Activated CD8-positive, alpha-beta memory T cell treated with anti-CD3 and anti-CD28 coated beads, Interleukin-2, amount 50 U/mL, for 48 hours (primary cell): ENCODE measurements at regions not wholly inside any gene's neighbourhood (a gene's known extent, or its start where the extent isn't known, plus 50 kb on each side); places are given as distances from the start of the nearest gene placed in this dataset.

Experiments used
- DNase-seq: peaks from one replicate; pipeline ENCODE4 v3.0.0-alpha.2; 2020

- DNase-seq: no peak
Measured at GRCh38 chr2:120902592-120902991, 166.9 kb downstream of the GLI2 start.

GRCh38 chr2:120904379-120904778, 168.7 kb downstream of the GLI2 start:
- DNase-seq: no peak

GRCh38 chr2:120904830-120905234, 169.2 kb downstream of the GLI2 start:
- no peak for DNase-seq

DNA sequence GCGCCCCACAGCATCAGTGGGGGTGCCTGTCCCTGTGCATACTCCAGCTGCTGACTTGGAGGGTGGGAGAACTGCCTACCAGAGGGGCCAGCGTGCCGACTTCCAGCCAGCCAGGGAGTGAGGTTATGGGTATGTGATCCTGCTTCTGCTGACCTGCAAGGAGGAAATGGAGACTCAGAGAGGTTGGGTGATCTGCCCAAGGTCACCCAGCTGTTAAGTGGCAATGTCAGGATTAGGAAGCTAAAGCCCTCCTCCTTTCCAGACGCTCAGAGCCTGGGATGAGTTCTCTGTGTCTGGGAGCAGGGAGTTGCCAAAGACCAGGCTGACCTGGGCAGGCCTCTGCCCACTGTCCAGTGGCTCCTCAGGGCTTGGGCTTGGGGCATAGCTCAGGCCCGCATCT, 169.6 kb downstream of the GLI2 start:
- DNase-seq: no peak

- no peak for DNase-seq
Measured at GRCh38 chr2:120905824-120906571, 170.3 kb downstream of the GLI2 start.

GRCh38 chr2:120906914-120907313, 171.2 kb downstream of the GLI2 start:
- no peak for DNase-seq

DNA sequence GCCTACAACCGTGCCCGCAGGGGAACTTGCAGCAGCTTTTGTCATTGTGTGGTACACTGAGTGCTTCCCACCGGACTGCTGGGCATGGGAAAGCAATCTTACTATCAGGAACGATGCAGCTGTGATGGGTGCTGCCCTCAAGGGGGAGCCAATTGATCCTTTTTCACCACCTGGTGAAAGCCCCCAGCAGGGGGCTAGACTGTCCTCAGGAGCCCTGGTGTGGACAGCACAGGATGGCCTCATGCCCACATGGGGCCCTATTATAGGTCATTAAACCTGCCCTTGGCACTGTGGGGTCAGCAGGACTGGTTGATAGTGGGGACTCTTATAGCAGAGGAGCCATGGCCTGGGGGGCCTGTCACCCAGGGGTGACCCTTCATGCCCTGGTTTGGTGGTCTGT, 172.2 kb downstream of the GLI2 start:
- no peak for DNase-seq

DNA sequence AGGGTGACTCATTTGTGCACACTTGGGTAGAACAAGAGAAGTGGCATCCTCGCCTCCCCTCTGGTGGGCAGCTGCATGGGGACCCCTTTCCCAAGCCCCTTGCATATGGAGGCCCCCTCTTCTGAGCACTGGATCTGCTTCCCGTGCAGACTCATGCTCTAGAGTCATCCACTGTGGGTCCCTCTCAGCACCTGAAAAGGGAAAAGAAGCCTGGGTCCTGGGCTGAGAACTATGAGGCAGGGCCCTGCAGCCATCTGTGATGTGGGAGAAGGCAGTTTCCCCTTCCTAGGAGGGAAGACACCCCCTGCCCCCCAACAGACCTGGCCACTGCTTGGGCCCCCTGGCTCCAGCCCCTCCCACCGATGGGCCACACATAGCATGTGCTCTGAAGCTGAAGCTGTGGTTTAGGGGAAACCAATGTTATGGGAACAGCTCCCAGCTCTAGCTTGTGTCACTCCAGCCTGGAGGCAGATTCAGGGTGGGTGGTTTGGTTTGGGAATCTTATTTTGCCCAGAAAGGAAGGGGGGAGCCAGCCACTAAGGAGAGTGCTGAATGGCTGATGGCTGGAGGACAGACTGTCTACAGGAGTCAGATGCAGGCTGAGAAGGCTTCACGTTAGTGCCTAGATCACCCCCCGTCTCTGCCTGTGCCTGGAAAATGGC, 172.8 kb downstream of the GLI2 start:
- DNase-seq: no peak

DNA sequence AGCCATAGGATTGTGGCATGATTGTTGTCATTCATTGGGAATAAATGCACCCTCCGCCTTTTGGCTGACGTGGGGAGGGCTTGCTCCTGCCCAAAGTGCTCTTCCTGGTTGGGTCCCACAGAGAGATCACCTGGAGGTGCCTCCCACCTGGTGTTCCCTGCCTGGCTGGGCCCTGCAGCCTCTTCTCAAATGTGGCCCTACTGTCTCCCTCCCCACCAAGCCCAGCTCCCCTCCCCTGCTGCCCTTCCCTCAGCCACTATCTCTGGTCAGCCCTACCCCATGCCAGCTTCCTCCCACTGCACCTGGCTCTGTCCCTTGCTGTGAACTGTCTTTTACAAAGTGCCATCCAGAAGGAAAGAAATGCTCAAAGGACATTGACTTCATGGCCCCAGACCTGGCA, 173.4 kb downstream of the GLI2 start:
- no peak for DNase-seq

GRCh38 chr2:120910164-120910563, 174.5 kb downstream of the GLI2 start:
- DNase-seq: no peak

DNA sequence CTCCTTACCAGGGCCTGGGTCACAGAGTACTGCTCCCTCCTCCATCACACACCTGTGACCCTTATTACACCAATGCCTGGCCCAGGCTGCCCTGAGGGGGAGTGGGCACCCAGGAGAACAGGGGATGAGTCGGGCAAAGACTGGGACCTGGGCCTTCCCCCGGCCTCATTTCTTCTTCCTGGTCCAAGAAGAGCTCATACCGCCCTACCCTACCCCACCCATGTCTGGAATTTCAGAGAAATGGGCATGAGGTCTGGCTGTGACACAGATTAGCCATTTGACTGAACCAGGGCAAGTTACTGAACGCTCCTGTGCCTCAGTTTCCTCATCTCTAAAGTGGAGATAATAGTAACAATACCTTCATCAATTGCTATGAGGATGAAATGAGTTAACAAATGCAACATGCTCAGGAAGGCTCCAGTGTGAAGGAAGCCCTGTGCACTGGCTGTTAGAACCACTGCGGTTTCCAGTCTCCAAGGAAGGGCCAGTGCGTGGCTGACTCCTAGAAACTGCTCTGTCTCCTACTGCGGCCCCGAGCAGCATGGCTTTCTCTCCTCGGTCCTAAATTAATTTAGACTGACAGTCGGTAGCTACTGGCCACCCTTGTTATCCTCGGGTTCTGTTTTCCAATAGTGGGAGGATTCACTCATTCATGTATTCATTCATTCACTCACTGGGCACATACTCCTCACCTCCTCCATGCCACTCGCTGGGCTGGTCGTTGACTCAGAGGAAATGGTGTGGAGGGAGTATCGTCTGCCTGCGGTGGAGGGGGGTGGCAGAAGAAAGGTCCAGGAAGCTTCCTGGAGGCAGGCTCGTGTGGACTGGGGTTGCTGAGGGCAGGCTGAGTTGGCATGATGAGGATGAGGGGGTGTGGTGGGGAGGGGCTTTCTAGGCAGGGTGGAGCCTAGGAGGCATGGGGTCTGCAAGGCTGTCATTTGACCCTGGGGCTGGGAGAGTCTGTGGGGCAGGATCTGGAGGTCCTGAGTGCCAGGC, 175.6 kb downstream of the GLI2 start:
- DNase-seq: no peak

DNA sequence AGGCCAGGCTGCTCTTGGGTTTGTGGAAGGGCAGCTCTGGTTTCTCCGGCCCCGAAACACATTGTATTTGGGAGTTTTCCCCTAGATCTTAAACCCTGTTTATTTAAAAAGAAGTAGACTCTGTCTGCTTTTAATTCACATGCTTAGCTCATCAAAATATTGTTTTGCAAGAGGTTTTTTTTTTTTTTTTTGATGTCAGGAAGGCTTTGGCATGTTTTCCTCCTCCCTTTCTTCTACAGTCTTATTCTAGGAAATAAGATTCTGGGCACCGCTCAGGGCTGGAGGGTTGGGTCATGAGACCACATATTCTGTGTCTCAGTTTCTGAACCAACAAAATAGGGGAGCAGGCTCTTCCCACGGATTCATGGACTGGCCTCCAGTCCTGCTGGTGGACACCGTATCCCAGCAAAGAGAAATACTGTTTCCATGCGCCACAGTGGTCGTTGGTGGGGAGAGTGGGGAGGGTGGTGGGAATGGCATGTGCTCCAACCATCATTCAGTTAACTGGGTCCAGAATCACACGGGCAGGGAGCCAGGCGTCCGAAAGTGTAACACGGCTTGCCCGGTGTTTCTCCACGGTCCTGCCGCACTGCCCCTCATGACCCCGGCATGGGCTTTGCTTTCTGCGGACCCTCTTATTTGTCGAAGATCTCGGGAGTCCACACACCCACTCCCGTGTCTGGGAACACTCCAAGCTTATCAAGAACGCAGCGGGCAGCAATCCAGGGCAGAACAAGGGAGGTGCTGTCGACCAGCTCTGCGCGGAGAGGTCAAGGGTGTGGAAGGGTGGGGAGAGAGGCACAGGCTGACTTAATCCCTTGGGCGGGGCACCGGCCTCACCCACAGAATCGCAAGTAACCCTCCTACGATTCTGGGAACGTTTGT, 176.7 kb downstream of the GLI2 start:
- DNase-seq: no peak

DNA sequence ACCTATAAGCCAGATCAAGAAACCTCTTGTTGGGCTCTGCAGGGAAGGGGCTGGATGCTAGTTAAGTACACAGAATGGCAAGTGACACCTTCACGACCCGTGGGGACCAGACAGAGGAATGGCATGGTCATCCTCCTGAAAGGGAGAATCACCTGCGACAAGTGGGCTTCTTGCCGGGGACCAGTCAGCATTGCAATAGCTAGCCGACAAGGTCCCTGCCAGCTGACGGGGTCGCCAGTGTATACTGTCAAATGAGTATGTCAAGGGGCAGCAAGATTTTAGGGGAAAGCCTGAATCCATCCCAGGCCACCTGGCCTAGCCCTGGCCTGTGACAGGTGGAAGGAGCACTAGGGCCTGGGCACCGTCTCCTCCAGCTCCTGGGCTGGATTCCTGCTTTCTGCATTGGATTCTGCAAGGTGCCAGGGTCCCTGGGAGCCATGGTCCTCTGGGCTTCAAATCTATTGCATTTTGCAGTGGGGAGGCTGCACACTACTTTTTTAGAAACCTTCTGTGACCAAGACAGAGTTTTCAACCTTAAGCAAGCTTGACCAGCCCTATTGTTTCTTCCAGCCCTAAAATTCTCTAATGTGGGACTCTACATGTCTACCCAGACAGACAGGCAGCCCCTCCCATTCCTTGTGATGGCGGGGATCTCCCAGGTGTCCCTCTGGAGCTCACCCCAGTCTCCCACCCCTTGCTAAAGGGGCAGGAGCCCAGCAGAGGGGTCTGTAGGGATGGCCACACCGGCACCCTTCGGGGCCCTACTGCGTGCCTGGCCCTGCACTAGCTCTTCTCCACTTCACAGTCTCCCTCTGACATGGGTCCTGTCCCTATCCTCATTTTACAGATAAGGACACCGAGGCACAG, 178.5 kb downstream of the GLI2 start:
- DNase-seq: no peak

GRCh38 chr2:120914839-120915521, 179.3 kb downstream of the GLI2 start:
- no peak for DNase-seq

GRCh38 chr2:120915670-120916069, 180.0 kb downstream of the GLI2 start:
- DNase-seq: no peak

DNA sequence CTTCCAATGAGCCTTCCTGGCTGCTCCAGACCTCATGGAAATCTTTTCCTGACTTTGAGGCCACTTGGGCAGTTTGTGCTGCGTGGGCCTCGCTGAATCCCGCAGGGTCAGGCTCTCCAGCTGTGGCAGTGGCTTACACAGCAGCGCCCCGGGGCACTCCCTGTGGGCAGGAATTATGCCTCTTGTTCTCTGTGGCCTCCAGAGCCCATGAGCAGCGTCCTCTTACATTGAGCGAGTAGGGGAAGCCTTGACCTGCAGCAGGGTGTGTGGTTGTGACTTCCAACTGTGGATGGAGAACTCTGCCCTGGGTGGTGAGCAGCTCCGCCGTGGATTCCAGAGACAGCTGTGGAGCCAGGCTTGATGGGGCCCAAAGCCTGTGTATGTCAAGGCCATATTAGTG, 180.8 kb downstream of the GLI2 start:
- DNase-seq: no peak

DNA sequence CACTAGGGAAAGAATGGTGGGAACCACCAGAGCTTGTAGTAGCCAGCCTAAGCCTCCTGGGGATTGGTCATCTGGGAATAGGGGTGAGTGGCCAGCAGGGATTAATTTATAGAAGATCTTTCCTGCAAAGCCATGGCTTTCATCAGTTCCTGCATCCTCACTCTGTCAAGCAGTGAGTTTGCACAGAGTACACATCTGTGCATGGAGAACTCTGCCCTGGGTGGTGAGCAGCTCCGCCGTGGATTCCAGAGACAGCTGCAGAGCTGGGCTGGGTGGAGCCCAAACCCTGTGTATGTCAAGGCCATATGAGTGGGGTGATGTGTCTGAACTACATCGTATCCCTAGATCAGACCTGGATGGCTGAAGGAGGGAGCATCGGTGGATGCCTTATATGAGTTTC, 182.2 kb downstream of the GLI2 start:
- DNase-seq: no peak

GRCh38 chr2:120919216-120919615, 183.5 kb downstream of the GLI2 start:
- no peak for DNase-seq

- no peak for DNase-seq
Measured at GRCh38 chr2:120919771-120920453, 184.2 kb downstream of the GLI2 start.

DNA sequence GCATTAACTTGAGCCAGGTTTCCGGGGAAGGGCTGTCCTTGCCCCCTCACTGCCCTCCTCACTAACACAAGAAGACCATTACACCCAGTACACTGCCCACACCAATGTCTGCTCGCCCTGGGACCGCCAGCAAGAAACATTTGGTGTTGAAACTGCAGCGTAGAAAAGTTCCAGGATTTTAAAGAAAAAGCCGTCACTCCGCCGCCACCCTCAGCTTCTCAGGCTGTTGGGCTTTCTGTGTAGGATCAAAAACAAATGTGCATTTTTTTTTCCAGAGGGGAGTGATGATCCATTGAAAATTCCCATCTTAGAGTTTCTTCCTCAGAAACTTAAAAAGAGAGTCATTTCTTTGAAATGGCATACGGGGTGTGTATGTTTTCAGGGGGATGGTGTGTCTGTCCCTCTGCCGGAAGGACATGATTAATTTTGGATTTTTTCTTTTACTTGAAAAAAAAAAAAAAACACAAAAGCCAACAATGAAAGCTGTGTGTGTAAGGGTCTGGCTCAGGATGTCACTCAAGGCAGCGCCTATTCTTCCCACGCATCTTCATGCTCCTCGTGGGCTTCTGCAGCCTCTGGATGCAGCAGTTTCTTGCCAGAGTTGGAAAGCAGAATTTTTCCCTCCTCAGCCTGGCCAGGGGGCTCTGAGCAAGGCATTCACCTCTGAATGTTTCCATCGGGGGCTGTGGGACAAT, 184.9 kb downstream of the GLI2 start:
- DNase-seq: no peak
